ENCODE measurements at regions not wholly inside any gene's neighbourhood (a gene's known extent, or its start where the extent isn't known, plus 50 kb on each side); places are given as distances from the start of the nearest gene placed in this dataset.

- no peak for TF ChIP-seq CHD7 (IDR thresholded peaks at IDR 0.05; ENCODE audit: low read depth, low read length)
- TF ChIP-seq PYGO2 (tag; IDR thresholded peaks at IDR 0.05), result no peak
- no peak for TF ChIP-seq SP1 (CRISPR knock-in tag; IDR thresholded peaks at IDR 0.05)
- TF ChIP-seq PHB (CRISPR knock-in tag; IDR thresholded peaks at IDR 0.05), result no peak
Measured at GRCh38 chr5:68362331-68362730, 146.8 kb downstream of the PIK3R1 start (continued).

All from K562 (cell line).